ENCODE measurements at regions not wholly inside any gene's neighbourhood (a gene's known extent, or its start where the extent isn't known, plus 50 kb on each side); places are given as distances from the start of the nearest gene placed in this dataset.

- no peak for TF ChIP-seq CTCF (IDR thresholded peaks at IDR 0.05 in 4 of 5, conservative IDR thresholded peaks at IDR 0.05 in 1 of 5)
- no peak for TF ChIP-seq POLR2A (IDR thresholded peaks at IDR 0.05)
- Histone ChIP-seq H3K36me3 (no peaks in the 10 kb centered on the region), H3K9me3 (no peaks in the 10 kb centered on the region), H3K4me1 (no peaks in the 10 kb centered on the region), H3K27ac (no peak overlapping the region), H3K4me3 (no peak overlapping the region), H3K27me3 (peaks cover 0 to 4% (median 2%) of the 10 kb centered on the region in 3 donors)
- intact Hi-C loops (cut with DNase I; ENCODE audit: low total_unique reads) (no loop called here), in situ Hi-C loops (cut with MboI; ENCODE audit: low sequenced_read_pairs in 4 of 4) (no loop called here)
- no peak for ATAC-seq
- DNase-seq = no peak
Observed at GRCh38 chr6:17017416-17017815, 84.4 kb upstream of the STMND1 start.

GRCh38 chr6:17015551-17016381 is 86.1 kb upstream of the STMND1 start:
- peaks cover 0 to 4% (median 2%) of the 10 kb centered on the region in 3 donors for H3K27me3 ChIP-seq
- TF ChIP-seq CTCF (IDR thresholded peaks at IDR 0.05 in 4 of 5, conservative IDR thresholded peaks at IDR 0.05 in 1 of 5) (no peak), POLR2A (IDR thresholded peaks at IDR 0.05) (no peak)
- no peaks in the 10 kb centered on the region for H3K4me1 ChIP-seq
- H3K4me3 ChIP-seq = peak overlapping the region; percentile 17 to 53 (median 42)
- intact Hi-C loops (cut with DNase I; ENCODE audit: low total_unique reads) (no loop called here), in situ Hi-C loops (cut with MboI; ENCODE audit: low sequenced_read_pairs in 4 of 4) (no loop called here)
- H3K36me3 ChIP-seq = no peaks in the 10 kb centered on the region
- no peak overlapping the region for H3K27ac ChIP-seq
- peak in 1 of 2 donors; percentile 4 for DNase-seq
- H3K9me3 ChIP-seq = no peaks in the 10 kb centered on the region
- no peak for ATAC-seq

- no peak overlapping the region for H3K4me3 ChIP-seq
- H3K27me3 ChIP-seq = peaks cover 0 to 4% (median 2%) of the 10 kb centered on the region in 3 donors
- H3K27ac ChIP-seq = no peak overlapping the region
- H3K36me3 ChIP-seq = no peaks in the 10 kb centered on the region
- in situ Hi-C loops (cut with MboI; ENCODE audit: low sequenced_read_pairs in 4 of 4) = no loop called here
- H3K9me3 ChIP-seq = no peaks in the 10 kb centered on the region
- ATAC-seq = no peak
- no peak for TF ChIP-seq CTCF (IDR thresholded peaks at IDR 0.05 in 4 of 5, conservative IDR thresholded peaks at IDR 0.05 in 1 of 5)
- no peak for TF ChIP-seq POLR2A (IDR thresholded peaks at IDR 0.05)
- intact Hi-C loops (cut with DNase I; ENCODE audit: low total_unique reads) = no loop called here
- no peak for DNase-seq
- no peaks in the 10 kb centered on the region for H3K4me1 ChIP-seq
Observed at GRCh38 chr6:17015144-17015543, 86.7 kb upstream of the STMND1 start.

- no peak for DNase-seq
- Histone ChIP-seq H3K27ac (no peak overlapping the region), H3K27me3 (peaks cover 0 to 6% (median 2%) of the 10 kb centered on the region in 3 donors), H3K4me1 (no peaks in the 10 kb centered on the region), H3K9me3 (no peaks in the 10 kb centered on the region), H3K36me3 (no peaks in the 10 kb centered on the region), H3K4me3 (no peak overlapping the region)
- TF ChIP-seq CTCF (IDR thresholded peaks at IDR 0.05 in 4 of 5, conservative IDR thresholded peaks at IDR 0.05 in 1 of 5) = no peak
- TF ChIP-seq POLR2A (IDR thresholded peaks at IDR 0.05) = no peak
- intact Hi-C loops (cut with DNase I; ENCODE audit: low total_unique reads) = no loop called here
- in situ Hi-C loops (cut with MboI; ENCODE audit: low sequenced_read_pairs in 4 of 4) = no loop called here
- ATAC-seq = no peak
Observed at GRCh38 chr6:17013701-17014100, 88.1 kb upstream of the STMND1 start.
